ENCODE measurements at regions not wholly inside any gene's neighbourhood (a gene's known extent, or its start where the extent isn't known, plus 50 kb on each side); places are given as distances from the start of the nearest gene placed in this dataset.

DNA sequence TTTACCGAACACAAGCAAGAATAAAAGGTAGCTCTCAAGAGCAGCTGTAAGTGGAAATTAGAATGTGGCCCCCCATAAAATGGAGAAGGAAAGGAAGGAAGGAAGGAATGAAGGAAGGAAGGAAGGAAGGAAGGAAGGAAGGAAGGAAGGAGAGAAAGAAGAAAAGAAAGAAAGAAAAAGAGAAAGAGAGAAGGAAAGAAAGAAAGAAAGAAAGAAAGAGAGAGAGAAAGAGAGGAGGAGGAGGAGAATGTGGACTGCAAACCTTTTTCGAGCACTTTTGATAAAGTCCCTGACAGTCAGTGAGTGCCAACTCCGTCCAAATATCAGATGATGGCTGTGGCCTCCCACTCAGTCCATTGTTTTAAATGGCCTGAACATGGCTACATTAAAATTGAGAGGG lies 53.8 kb upstream of the SNX2 start:
- DNase-seq (ENCODE audit: low read depth): no peak

DNA sequence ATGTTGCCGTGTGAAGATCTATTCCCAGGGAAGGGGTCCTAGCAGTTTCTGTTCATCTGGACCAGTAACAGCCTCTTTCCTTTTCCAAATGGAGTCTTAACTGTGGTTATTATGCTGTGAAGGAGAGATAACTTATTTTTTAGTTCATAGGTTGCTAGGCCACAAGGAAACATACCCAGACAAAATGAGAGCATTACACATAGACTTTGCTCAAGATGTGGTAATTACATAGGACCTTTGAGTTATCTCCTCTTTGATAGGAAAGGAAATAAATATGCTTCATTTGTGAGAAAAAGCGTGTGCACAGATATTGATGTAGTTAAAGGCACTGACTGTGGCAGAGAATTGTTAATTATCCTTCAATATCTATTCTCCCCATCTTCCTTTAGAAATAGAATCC lies 52.5 kb upstream of the SNX2 start:
- DNase-seq (ENCODE audit: low read depth): no peak

GRCh38 chr5:122723606-122724352 lies 51.1 kb upstream of the SNX2 start:
- DNase-seq (ENCODE audit: low read depth): peak; percentile 90
